ENCODE measurements at regions not wholly inside any gene's neighbourhood (a gene's known extent, or its start where the extent isn't known, plus 50 kb on each side); places are given as distances from the start of the nearest gene placed in this dataset.

DNA sequence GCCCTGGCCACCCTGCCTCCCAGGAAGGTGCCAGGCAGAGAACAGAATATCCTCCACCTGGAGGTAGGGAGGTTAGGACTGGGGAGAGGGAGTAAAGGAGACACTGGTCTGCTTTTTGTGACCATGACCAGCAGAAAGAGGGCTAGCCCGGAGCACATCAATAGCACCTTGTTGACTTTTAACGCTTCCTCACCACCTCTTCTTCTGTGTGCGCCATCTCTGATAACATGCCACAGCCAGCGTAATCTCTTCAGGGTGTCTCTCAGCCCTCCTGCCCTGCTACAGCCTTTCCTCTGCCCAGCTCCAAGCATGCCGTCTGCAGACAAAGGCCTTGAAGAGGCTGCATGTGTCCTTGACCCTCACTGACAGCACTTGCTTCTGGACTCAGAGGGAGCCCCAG lies 50.9 kb upstream of the GJA5 start:
- no peak for ATAC-seq
- no peak for DNase-seq

DNA sequence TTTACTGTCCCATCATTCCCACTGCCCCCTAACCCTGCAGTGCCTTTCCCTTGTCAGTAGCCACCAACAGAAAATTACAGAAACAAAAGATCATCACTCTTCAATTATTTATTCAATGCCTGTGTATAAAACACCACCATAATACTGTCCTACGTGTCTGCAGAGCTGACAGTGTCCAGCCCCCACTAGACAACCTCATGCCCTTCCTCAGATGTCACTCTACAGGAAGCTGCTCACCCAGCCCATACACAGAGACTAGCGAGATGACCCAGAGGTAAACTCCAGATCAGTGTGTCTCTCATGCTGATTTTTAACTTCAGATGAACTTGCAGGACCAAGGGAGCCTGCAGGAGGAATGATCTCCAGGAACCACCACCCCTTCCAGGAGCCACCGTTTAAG lies 51.3 kb upstream of the GJA5 start:
- DNase-seq (no peak), ATAC-seq (no peak)

DNA sequence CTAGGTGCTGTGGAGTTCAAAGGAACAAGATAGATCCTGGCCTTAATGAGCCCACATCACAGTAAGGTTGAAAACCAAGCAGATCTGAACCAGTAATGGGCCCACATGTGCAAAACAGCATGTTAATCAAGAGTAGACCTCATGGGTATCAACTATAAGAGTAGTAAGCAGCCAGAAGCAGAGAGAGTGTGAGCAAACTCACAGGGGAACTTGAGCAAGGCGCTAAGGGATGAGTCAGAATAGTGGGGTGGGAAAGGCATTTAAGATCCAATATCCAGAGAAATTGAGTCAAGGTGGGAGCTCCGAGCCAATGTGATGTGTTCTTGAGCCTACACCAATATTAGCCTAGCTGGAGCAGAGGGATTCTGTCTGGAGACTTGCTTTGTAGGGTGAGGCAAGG lies 52.4 kb upstream of the GJA5 start:
- DNase-seq (no peak), ATAC-seq (no peak)

DNA sequence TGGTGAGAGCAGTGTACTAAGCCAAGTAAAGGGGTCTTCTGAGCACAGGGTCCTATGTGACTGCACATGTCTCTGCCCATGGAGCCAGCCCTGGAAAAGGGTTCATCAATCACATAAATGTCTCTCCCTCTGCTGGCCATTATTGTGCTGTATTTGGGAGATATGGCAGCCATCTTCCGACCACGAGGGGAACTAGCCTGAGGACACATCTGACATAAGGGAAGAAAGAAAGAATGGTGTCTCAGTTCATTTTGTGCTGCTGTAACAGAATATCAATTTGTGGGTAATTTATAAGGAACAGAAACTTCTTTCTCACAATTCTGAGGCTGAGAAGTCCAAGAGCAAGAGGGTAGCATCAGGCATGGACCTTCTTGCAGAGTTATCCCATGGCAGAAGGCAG lies 55.1 kb upstream of the GJA5 start:
- ATAC-seq (no peak), DNase-seq (no peak)

DNA sequence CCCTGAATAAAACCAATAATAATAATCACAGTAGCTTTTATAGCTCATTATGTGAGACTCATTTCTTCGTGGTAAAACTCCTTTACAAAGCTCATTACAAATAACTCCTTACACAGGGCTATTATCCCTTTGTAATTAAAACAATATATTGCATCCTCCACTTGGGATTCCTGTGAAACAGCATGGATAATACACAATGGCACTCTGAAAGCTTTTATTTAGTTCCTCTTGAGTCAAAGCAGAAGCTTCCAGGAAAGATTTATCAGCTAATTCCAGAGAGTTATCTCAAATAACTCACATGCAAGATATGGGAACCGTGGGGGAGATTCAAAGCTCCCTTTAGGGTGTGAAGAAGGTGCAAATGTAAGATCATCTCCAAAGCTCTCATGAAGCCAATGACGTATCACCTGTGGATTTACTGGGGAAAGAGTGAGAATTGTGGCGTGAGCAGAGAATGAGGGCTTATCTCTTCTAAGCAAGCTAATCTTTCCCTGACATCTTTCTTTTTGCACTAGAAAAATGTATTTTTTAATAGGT lies 60.4 kb upstream of the GJA5 start:
- ATAC-seq: no peak
- DNase-seq: no peak

DNA sequence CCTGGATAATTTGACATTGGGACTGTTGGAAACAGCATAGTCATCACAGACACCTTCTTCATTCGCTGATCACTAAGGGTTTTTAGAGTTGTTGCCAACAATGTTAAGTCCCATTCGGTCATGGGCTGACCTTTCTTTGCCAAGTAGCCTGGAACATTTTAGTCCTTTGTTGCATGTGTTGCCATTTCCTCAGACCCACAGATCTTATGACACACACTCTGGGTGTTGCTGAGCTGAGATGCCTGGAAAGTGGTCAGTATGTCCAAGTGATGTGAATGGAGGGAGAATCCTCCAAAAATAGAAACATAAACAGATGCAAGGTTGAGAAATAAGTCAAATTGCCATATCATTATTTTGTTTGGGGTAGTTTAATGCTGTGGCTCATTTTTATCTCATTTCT lies 61.5 kb upstream of the GJA5 start:
- no peak for DNase-seq

DNA sequence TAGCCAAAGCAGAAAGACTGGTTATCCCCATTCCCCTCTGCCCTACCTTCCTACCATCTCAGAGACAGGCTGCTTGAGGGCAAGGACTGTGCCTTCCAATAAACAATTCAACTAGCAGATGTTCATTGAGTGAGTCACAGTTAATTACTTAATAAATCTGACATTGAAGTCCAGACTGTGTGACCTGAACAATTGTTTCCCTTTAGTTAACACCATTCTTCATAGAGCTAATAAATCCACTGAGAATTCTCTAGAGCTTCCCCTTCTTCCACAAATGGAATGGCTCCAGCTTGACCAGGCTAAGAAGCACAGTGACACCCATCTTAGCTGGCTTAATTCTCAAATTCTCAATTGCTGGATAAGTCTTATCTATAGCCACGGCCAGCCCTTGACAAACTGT lies 61.9 kb upstream of the GJA5 start:
- DNase-seq: no peak
- no peak for ATAC-seq

More for the DNA sequence above, 61.5 kb upstream of the GJA5 start:
- ATAC-seq: no peak

DNA sequence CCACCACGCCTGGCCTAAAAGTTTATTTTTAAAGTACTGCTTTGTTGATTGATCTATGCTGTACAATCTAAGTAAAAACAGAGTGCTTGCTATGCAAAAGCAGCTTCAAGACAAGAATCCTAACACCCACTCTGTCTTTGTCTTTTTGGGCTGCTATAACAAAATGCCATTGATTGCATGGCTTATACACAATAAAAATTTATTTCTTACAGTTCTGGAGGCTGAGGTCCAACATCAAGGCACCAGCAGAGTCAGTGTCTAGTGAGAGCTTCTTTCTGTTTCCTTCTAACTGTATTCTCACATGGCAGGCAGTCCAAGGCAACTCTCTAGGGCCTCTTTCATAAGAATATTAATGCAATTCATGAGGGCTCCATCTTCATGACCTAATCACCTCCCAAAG lies 63.6 kb upstream of the GJA5 start:
- no peak for ATAC-seq
- no peak for DNase-seq

DNA sequence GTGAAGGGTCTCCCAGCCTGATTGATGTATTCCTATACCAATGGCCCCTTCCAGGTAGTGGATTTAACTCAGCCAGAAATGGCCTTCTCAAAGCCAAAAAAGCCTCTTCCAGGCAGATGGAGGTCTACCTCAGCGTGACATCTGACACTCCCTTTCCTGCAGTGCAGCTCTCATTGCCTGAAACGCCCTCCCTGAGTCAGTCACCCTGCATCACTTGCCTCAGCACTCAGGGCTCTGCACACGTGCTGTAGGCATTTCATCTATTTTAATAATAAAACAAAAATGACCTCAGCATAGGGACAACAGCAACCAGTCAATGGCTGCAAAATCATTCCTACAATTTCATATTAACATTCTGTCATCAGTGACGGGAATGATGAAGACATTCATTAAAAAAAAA lies 64.4 kb upstream of the GJA5 start:
- no peak for ATAC-seq

DNA sequence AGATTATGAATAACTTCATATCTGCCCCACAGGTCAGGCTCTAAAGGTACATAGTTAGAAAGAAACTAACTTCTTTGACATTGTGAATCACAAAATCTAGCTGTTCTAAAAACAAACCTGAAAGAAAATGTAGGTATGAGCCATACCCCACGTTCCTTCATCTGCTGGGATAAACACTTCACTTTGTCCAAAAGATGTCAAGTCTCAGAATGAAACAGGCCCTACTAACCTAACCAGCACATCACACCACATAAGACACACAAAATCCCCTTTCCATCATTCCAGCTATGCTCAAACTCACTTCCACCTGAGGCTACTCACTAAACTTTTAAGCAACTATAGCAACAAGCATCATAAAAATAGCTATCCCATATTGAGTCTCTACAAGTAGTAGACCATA lies 65.2 kb upstream of the GJA5 start:
- ATAC-seq: no peak
- no peak for DNase-seq

More for the DNA sequence above, 64.4 kb upstream of the GJA5 start:
- DNase-seq: no peak

DNA sequence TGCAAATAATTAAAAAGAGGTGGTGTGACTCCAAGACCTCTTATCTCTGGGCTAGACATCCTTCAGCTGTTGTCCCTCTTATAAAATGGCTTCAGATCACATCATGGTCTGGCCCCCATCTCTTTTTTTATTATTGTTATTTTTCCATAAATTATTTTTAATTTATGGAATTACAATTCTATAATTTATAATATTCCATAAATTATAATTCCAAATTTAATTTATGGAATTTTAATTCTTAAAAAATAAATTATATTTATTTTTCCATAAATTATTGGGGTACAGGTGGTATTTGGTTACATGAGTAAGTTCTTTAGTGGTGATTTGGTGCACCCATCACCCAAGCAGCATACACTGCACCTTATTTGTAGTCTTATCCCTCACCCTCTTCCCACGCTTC lies 65.9 kb upstream of the GJA5 start:
- no peak for DNase-seq
- ATAC-seq: no peak

DNA sequence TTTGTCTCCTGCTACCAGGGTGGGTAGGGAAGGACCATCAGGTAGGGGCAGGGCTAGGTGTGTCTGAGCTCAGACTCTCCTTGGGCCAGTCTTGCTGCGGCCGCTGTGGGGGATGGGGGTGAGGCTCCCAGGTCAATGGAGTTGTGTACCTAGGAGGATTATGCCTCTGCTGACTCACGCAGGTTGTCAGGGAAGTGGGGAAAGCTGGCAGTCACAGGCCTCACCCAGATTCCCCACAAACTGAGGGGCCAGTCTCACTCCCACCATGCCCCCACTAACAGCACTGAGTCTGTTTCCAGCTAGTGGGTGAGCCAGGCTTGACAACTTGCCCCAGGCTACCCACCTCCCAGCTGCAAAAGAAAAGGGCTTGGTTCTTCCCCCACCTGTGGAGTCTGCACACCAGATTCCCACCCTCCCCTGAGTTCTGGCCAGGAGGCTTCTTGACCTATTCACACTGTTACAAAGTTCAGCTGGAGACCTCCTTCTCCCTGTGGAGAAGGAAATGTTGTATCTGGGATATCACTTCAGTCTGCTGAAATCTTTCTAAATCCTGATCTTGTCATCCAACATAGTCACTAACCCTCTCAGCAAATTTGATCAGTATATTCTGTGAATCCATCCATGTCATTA lies 69.2 kb upstream of the GJA8 start:
- ATAC-seq: no peak

DNA sequence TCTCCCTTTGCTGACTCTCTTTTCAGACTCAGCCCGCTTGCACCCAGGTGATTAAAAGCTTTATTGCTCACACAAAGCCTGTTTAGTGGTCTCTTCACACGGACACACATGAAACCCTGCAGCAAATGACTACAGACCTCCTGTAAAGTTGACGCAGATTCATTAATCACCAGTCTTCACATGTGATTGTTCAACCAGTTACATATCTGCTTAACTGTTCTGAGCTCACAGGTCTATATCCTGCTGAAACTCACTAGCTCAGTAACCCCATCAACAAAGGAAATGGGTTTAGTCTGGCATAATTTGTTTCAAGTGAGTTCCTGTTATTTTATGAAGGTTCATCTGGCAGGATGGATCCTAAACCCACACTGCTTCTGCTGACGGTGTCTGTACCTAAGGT lies 68.4 kb upstream of the GJA8 start:
- ATAC-seq: no peak

More for the DNA sequence above, 69.2 kb upstream of the GJA8 start:
- no peak for DNase-seq

DNA sequence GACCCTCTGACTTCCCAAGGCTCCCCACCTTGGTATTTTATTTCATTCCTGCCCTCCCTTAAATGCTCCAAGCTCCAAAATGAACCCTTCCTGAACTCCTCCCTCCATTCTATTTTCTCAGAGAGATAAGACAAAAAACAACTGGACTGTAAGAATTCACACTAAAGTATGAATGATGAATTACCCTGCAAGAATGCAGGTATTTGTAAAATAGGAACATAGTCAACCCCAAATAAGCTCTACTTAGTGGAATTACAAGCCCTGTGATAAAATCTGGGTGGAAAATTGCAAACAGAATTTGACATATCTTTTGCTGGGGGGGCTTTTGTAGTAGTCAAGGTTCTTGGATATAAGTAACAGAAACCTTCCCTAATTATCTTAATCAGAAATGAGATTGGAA lies 67.8 kb upstream of the GJA8 start:
- ATAC-seq: no peak

More for the DNA sequence above, 68.4 kb upstream of the GJA8 start:
- DNase-seq: no peak

DNA sequence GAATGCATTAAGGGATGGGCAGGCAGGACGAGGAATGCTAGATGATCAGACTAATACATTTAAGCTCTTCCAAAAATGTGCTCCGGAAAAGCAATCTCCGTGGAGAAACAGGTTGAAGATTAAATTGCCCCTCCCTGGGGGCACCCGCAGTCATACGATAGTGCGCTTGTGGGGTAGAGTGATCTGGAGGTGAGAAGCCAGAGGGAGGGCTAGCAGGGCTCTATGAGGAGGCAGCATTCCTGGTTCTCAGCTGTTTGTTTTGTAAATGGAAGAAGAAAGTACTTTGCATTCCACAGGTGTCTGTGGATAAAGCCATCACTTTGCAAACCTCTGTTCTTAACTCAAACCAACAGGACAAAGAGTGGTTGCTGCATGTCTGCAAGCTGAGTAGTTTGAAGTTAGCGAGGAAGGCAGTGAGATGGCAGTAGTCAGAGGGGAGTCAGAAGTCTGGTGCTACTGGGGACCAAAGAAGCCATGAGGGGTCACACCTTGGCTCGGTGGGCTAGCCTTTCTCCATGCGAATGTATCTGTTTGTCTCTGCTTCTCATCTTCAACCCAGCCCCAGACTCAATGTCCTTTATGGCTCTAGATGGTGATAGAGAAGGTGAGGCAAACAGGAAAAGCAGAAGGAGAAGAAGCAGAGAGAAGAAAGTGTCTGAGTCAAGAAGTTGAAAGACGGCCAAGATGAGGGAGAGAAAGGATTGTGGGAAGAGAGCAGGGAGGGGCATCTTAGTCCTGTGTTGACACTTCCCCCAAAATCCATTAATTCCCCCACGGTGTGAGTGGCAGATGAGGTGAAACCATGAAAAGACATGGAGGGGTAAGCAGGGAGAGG lies 65.2 kb upstream of the GJA8 start:
- DNase-seq (no peak), ATAC-seq (no peak)

More for the DNA sequence above, 67.8 kb upstream of the GJA8 start:
- DNase-seq: no peak

DNA sequence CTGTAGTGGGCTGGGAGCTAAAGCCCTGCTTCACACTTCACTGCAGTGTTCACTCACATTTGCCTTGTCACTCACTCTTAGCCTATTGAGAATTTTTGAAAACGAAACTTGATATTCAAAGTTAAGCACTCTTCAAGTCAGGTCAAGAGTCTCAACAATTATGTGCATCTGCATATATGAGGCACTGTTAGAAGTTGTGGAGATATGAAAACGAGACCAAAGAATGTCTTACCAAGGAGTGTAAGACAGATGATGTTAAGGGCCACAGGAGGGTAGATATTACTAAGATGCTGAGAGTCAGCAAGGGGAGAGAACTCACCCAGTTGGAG lies 64.7 kb upstream of the GJA8 start:
- DNase-seq: no peak
- ATAC-seq: no peak

DNA sequence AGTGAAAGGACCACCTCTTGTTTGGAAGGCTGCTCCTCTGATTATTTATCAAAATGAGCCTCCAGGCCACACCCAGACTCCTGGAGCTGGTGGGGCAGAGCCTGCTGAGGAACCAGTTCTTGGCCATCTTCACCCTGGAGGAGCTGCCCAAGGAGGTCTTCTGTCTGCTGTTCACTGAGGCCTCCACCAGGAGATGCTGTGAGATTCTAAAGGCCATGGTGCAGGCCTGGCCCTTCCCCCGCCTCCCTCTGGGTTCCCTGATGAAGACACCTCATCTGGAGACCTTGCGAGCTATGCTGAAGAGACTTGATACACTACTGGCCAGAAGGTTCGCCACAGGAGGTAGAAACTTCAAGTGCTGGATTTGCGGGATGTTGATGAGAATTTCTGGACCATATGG lies 61.7 kb upstream of the GJA8 start:
- peak; percentile 5 for DNase-seq
- peak; percentile 46 for ATAC-seq

DNA sequence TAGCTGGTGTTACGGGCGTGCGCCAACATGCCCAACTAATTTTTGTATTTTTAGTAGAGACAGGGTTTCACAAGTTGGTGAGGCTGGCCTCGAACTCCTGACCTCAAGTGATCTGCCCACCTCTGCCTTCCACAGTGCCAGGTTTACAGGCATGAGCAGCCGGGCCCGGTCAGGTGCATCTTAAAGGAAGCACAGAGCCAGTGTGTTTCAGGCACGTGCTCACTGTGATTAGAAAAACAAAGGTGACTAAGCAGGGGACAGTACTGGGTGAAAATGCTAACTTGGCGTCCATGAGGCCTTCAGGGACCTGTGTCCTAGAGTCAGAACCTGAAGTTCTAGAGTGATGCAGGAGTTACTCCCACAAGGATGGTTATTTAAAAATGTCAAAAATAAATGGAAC lies 60.0 kb upstream of the GJA8 start:
- no peak for ATAC-seq
- no peak for DNase-seq

DNA sequence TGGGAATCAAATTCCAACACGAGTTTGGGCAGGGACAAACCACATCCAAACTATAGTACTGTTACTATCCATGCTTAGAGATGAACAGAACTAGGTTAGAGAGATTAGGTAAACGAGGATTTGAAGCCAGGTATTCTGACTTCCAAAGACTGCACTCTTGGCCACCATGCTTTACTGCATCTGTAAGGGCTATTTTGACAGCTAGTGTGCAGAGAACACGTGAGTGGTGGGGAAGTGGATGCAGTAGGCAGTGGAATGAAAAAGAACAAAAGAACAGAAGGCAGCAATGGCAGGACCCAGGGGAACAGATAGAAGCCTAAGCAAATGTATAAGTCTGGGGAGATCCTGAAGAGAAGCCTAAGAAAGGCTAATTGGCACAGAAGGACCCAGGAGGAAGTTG lies 59.1 kb upstream of the GJA8 start:
- DNase-seq (no peak), ATAC-seq (no peak)

DNA sequence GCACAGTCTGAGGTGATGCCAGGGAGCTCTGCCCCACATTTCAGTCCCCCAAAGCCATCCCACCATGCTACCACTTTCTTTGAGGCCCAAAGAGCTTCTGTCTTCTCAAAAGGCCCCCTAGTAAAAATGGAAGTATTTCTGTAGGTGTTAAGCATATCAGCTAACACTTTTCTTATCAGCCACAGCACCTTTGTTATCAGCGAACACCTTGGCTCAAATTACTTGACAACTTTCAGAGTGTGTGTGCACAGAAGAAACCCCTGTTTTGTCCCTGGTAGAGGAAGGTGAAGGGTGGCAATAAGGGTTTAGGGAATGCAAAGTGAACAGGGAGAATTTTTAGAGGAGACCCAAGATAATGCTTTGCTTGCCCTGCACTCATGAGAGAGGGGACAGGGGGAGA lies 54.8 kb upstream of the GJA8 start:
- DNase-seq: no peak
- ATAC-seq: no peak

DNA sequence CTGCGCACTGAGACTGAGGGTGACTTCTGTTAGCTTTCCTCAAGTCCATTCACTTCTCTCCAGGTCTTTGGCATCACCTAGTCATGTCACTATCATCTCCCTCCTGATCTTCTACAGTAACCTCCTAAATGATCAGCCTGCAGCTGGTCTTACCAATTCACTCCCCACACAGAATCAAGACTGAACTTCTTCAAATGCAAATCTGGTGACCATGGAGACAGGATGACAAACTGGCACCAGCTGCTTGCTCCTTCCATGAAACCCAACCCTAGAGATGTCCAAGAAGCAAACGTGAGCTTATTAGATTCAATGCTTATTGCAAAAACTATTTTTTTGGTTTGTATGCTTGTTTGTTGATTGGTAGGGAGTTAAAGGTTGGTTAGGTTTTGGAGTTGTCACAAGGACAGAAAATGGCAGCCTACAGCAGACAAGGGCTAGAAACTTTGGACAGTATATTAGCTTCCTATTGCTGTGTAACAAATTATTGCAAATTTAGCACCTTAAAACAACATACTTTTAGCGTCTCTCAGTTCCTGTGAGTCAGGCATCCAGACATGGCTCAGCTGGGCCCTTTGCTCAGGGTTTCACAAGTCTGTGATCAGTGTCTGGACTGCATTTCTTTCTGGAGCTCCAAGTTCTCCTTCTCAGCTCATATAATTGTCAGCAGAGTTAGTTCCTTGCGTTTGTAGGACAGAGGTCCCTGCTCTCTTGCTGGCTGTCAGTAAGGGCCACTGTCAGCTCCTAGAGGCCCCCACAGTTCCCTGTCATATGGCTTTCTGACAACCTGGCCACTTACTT lies 53.3 kb upstream of the GJA8 start:
- DNase-seq (no peak), ATAC-seq (no peak)

DNA sequence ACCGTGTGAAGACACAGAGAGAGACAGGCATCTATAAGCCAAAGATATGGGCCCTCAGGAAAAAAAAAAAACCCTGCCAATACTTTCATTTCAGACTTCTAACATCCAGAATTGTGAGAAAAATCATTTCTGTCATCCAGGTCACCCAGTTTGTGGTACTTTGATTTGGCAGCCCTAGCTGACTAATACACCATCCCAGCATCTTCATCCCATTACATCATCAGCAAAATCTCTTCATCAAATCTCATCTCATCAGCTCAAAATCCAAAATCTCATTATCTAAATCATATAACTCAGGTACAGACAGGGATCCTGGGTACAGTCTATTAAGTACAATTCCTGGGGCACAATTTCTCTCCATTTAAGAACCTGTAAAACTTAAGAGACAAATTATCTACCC lies 51.9 kb upstream of the GJA8 start:
- ATAC-seq (no peak), DNase-seq (no peak)

DNA sequence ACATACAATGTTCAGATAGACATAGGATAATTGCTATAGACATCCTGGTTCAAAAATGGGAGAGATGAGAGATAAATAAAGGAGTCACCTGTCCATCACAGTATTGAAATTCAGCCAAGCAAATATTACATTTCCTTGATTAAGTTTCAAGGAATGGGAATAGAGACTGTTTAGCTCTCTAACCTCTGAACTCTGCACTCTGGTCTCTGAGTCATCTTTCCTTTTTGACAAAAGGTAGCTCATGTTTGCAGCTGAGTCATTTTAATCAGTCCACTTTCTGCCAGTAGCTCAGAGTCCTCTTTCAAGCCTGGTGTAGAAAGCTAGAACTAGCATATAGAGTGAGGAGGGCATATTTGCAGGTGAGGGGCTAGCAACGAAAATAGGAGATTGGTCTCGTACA lies 51.4 kb upstream of the GJA8 start:
- DNase-seq: no peak
- ATAC-seq: no peak
